Stromal cell of bone marrow (primary cell): ENCODE measurements at regions not wholly inside any gene's neighbourhood (a gene's known extent, or its start where the extent isn't known, plus 50 kb on each side); places are given as distances from the start of the nearest gene placed in this dataset.
"Not testable (repeated sequence)": the region's sequence is repeated elsewhere in the genome, so short reads cannot be mapped to it uniquely, and the experiment has no call there.

Experiments
- DNase-seq: peaks from one replicate; pipeline ENCODE4 v3.0.0-alpha.2; 2012; ENCODE audit warnings: low read depth

GRCh38 chr2:142649581-142649980 lies 227.9 kb upstream of the KYNU start:
- DNase-seq = no peak

DNA sequence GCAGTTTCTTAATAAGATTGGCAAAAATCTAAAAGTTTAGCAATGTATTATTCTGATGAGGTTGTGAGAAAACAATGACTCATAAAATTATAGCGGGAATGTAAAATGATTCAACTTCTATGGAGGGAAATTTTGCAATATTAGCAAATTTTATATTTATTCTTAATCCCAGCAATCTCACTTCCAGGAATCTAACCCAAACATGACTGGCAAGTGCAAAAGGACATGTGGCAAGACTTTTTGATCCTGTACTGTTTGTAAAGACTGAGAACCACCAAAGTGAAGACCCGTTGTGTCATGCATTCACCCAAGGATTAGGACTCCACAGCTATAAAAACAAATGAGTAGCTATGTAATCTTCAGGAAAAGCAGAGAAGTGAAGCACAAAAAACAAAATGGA lies 234.8 kb upstream of the KYNU start:
- peak; percentile 25 for DNase-seq

DNA sequence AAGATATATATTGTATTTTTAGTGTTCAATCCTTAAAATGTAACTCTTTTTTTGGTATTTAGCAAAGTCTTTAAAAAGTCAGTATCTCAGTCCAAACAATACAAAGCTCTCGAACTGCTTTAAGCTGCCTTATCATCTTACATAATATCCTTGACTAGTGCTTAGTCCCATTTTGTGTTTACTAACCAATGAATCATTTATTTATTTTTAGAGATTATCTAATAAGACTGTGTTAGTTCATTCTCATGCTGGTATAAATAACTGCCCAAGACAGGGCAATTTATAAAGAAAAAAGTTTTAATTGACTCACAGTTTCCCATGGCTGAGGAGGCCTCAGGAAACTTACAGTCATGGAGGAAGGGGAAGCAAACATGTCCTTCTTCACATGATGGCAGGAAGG lies 248.3 kb upstream of the KYNU start:
- no peak for DNase-seq

- no peak for DNase-seq
These were observed 256.2 kb upstream of the KYNU start for GRCh38 chr2:142621287-142621686.

GRCh38 chr2:142617461-142617860 lies 260.0 kb upstream of the KYNU start:
- no peak for DNase-seq

GRCh38 chr2:142615876-142616275 lies 261.6 kb upstream of the KYNU start:
- DNase-seq = no peak

DNA sequence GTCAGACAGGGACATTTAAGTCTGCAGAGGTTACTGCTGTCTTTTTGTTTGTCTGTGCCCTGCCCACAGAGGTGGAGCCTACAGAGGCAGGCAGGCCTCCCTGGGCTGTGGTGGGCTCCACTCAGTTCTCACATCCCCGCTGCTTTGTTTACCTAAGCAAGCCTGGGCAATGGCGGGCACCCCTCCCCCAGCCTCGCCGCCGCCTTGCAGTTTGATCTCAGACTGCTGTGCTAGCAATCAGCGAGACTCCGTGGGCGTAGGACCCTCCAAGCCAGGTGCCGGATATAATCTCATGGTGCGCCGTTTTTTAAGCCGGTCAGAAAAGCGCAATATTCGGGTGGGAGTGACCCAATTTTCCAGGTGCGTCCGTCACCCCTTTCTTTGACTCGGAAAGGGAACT lies 264.3 kb upstream of the KYNU start:
- not testable (repeated sequence) for DNase-seq

- DNase-seq = no peak
These were observed 272.0 kb upstream of the KYNU start for GRCh38 chr2:142605421-142605820.

DNA sequence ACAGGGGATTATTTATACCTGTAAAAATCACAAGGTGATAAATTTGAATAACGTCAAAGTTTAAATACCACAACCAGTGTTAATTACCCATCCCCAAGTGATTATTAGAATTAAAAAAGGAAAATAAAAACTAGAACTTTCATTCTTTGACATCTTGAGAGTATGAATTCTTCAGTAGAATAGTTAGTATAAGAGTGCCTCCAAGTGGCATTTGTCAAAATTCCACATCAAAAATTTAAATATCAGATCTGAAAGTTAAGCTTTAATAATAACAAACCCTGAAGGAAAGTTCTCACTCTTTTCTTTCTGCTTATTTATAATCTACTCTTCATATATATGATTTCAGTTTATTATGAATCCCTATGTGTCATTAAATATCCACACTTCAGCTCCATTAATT lies 273.7 kb upstream of the KYNU start:
- no peak for DNase-seq

GRCh38 chr2:142602418-142602989 lies 275.0 kb upstream of the KYNU start:
- DNase-seq = no peak

DNA sequence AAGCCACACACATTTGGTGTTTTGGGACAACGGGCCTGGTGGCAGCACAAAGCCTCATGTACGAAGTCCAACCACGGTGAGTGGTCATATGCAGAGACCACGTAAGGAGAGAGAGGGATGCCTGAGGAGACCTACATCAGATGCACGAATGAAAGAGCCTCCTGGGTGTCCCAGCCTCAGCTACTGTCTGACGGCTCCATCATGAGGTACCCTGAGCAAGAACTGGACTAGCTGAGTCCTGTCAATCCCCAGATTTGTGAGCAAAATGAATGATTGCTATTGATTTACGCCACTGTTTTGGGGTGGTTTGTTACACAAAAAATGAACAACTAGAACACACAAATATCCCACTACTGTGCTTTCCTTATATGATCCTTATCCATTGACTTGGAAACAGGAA lies 275.7 kb upstream of the KYNU start:
- no peak for DNase-seq

DNA sequence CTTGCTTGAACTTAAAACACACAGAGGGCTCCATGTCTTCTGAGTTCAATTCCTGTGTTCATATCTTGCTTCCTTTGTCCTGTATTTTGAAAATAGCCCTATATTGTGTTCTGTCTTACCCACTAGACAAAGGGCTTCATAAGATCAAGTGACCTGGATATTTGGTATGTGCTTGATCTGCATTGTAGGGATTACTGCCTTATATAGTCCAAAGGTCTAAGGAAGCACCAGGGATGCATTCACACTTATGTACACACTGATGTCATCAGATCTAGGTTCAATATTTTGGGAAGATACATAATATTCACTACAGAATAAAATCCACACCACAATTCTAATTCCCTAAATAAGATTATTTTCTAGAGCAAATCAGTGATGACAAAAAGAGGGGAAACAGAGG lies 278.0 kb upstream of the KYNU start:
- DNase-seq = no peak

DNA sequence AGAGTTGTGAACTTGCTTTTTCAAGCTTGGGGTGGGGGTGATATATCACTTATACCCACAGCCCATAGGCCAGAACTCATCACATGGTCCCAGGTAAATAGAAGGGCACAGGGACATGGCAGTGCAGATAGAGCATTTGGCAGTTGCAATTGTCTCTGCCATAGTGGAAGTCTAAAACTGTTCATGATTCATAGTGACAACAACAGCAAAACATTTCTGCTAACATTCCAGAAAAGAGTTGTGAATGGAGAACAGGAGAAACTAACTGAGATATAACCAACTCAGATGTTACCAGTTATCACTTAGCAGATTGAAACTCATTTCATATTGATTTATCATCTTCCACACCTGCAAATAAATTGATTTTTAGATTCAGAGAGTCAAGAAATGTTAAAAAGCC lies 278.6 kb upstream of the KYNU start:
- DNase-seq = no peak

DNA sequence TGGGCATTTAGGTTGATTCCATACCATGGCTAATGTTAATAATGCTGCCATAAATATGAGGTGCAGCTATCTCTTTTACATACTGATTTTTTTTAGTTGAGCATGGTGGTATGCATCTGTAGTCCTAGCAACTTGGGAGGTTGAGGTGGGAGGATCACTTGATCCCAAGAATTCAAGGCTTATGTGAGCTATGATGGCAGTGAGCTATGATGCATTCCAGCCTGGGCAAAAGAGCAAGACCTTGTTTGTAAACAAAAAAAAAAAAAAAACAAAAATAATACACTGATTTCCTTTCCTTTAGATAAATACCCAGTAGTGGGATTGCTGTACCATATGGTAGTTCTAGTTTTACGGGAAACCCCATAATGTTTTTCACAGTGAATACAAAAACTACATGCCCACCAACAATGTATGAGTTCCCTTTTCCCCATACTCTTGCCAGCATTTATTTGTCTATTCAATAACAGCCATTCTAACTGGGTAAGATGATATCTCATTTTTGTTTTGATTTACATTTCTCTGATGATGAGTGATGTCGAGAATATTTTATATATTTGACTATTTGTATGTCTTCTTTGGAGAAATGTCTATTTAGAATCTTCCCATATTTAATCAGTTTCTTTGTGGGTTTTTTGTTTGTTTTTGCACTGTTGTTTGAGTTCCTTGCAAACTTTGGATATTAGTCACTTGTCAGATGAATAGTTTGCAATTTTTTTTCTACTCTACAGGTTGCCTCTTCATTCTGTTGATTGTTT lies 281.0 kb upstream of the KYNU start:
- DNase-seq = no peak

DNA sequence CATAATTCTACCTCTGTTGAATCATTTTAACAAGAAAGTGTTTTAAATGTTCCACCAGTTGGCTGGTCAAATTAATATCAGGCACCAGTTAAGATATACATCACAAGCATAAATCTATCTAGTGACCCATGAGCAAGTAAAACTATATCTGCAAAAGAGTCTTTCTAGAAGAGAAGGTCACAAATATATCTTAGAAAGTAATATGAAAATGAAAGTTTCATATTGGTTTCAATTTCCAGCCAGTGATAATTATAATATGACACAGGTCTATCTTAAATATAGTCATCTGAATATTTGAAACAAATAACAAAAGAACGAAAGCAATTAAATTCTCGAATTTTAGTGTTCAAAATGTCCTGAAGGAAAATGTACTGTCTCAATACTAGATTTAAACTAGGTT lies 282.5 kb upstream of the KYNU start:
- DNase-seq = no peak

GRCh38 chr2:142592171-142592570 lies 285.3 kb upstream of the KYNU start:
- DNase-seq = no peak

DNA sequence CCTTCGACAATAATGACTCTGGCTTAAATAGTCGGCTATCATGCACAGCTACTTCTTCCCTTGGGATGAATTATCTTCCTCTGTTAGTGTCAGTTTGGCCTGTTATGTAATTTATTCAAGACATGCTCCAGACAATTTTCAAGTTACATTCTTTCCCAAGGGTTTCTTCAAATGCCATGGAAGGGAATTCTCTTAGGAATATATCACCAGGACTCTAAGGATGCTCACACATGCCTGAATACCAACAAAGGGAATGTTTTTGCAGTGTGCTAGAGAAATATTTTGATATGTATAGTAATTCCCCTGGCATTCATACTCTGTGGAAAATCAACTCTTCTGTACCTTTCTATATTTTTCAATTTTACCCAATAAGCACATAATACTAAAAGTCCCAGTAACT lies 286.0 kb upstream of the KYNU start:
- DNase-seq = no peak

GRCh38 chr2:142588269-142588668 lies 289.2 kb upstream of the KYNU start:
- no peak for DNase-seq

GRCh38 chr2:142586693-142587580 lies 290.5 kb upstream of the KYNU start:
- no peak for DNase-seq

DNA sequence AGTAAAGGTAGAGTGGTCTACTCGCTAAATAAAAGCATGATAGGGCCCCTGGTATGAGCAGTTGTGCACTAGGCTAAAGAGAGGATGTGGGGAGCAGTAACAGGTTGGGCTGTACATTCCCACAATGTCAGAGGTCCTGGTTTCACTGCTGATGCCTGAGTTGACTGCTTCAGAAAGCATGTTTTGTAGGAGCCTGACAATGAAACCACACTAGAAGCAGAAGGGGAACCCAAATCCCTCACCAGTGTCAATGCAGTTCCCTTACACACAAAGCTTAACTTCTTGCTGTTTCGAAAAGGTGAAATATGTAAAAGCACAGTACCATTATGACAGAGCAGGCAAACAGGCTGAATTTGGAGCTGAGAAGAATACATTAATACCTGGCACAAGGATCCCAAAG lies 291.7 kb upstream of the KYNU start:
- DNase-seq = no peak

GRCh38 chr2:142582317-142582716 lies 295.1 kb upstream of the KYNU start:
- no peak for DNase-seq

- DNase-seq = no peak
These were observed 296.0 kb upstream of the KYNU start for GRCh38 chr2:142581491-142581890.

DNA sequence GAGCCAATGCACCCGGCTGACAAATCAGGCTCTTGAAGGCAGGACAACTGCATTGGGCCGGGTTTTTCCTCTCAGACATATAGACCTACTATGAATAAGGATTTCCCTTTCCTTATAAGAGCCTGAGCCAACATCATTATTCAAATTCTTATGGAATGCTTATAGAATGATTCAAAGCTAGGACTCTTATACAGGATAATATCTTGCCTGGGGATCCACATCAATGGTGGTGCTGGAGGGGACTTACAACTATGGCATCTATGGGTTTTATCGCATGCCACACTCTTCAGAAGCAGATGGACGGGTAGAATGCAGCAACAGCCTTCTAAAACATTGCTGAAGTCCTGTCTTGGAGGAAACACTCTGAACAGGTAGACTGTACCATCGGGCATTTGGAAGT lies 296.8 kb upstream of the KYNU start:
- no peak for DNase-seq
